Ascending aorta (tissue), 2 donors: ENCODE measurements at regions not wholly inside any gene's neighbourhood (a gene's known extent, or its start where the extent isn't known, plus 50 kb on each side); places are given as distances from the start of the nearest gene placed in this dataset.

ENCODE experiments used
- DNase-seq, 2 donors: peaks; one replicate each; pipeline ENCODE4 v3.0.0-alpha.2; 2019; ENCODE audit warnings: low spot score in 2 of 2
- H3K27ac ChIP-seq, 2 donors: fragments of 200-600 bp; sonication (generic); one replicate each; pipeline ENCODE4 v1.5.1; 2016 to 2017; ENCODE audit warnings: mild to moderate bottlenecking in 1 of 2
- H3K27me3 ChIP-seq: fragments of 200-600 bp; sonication (generic); one replicate; pipeline ENCODE4 v1.5.1; 2017
- H3K36me3 ChIP-seq, 2 donors: fragments of 200-600 bp; sonication (generic); one replicate each; pipeline ENCODE4 v1.5.1; 2016
- H3K4me1 ChIP-seq, 2 donors: fragments of 200-600 bp; sonication (generic); one replicate each; pipeline ENCODE4 v1.5.1; 2016 to 2017; ENCODE audit warnings: mild to moderate bottlenecking in 1 of 2
- H3K4me3 ChIP-seq, 2 donors: fragments of 200-600 bp; sonication (generic); one replicate each; pipeline ENCODE4 v1.5.1; 2016 to 2017; ENCODE audit warnings: mild to moderate bottlenecking in 1 of 2
- H3K9me3 ChIP-seq, 2 donors: fragments of 200-600 bp; sonication (generic); one replicate each; pipeline ENCODE4 v1.5.1; 2016
- intact Hi-C: fragments of 100-400 bp; cut with DNase I; formaldehyde crosslinking; loops from one replicate; pipeline ENCODE4 v1.15.1; 2023
- TF ChIP-seq, protein P1 (sequence below), 3 experiments: fragments of 200-600 bp in 2 of 3; fragments of 450-650 bp in 1 of 3; sonication (generic) in 2 of 3; IDR thresholded peaks; one replicate each; pipeline ENCODE4 v1.5.1; 2016 to 2019; ENCODE audit warnings: antibody characterized with exemption in 3 of 3, mild to moderate bottlenecking in 1 of 3, moderate library complexity in 1 of 3

DNA sequence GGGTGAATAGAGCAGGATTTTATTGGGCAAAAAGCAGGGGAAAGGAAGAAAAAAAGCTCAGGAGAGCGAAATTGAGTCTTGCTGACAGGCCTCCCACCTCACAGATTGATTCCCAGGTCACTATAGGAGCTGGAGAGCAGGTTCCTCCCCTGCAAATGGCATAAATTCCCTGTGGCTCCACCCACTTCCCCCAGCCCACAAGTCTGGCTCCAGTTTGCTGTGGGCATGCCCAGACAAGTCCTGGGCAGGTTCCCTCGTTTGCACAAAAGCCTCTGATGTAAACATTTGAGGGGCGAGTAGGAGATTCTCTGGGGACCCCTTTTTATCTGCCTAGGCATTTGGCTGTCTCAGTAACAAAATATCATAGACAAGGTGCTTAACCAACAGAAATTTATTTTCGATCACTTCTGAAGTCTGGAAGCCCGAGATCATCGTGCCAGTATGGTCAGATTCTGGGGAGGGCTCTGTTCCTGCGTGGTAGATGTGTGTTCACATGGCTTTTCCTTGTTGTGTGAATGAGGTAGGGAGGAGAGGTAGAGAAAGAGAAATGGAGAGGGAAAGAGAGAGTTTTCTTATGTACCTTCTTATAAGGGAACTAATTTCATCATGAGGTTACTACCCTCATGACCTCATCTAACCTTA is 614.5 kb downstream of the MAT2B start:
- no peak for DNase-seq

DNA sequence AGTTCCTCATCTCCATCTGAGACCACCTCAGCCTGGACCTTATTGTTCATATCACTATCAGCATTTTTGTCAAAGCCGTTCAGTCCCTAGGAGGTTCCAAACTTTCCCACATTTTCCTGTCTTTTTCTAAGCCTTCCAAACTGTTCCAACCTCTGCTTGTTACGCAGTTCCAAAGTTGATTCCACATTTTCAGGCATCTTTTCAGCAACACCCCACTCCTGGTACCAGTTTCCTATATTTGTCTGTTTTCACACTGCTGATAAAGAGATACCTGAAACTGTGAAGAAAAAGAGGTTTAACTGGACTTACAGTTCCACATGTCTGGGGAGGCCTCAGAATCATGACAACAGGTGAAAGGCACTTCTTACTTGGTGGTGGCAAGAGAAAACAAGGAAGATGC is 622.1 kb downstream of the MAT2B start:
- TF ChIP-seq, protein P1, sequence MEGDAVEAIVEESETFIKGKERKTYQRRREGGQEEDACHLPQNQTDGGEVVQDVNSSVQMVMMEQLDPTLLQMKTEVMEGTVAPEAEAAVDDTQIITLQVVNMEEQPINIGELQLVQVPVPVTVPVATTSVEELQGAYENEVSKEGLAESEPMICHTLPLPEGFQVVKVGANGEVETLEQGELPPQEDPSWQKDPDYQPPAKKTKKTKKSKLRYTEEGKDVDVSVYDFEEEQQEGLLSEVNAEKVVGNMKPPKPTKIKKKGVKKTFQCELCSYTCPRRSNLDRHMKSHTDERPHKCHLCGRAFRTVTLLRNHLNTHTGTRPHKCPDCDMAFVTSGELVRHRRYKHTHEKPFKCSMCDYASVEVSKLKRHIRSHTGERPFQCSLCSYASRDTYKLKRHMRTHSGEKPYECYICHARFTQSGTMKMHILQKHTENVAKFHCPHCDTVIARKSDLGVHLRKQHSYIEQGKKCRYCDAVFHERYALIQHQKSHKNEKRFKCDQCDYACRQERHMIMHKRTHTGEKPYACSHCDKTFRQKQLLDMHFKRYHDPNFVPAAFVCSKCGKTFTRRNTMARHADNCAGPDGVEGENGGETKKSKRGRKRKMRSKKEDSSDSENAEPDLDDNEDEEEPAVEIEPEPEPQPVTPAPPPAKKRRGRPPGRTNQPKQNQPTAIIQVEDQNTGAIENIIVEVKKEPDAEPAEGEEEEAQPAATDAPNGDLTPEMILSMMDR (IDR thresholded peaks at IDR 0.05) = no peak
- intact Hi-C loops = no loop called here

More for the DNA sequence above, 614.5 kb downstream of the MAT2B start:
- Histone ChIP-seq H3K4me1 (no peaks in the 10 kb centered on the region), H3K27ac (no peak overlapping the region), H3K4me3 (no peak overlapping the region), H3K36me3 (no peaks in the 10 kb centered on the region), H3K27me3 (no peaks in the 10 kb centered on the region), H3K9me3 (no peaks in the 10 kb centered on the region)
- TF ChIP-seq, protein P1 (IDR thresholded peaks at IDR 0.05) = no peak
- intact Hi-C loops = no loop called here

GRCh38 chr5:164132358-164132757 is 626.9 kb downstream of the MAT2B start:
- Histone ChIP-seq H3K36me3 (no peaks in the 10 kb centered on the region), H3K27me3 (no peaks in the 10 kb centered on the region), H3K27ac (no peak overlapping the region), H3K4me1 (no peaks in the 10 kb centered on the region), H3K4me3 (no peak overlapping the region), H3K9me3 (no peaks in the 10 kb centered on the region)
- TF ChIP-seq, protein P1 (IDR thresholded peaks at IDR 0.05) = no peak
- DNase-seq = no peak
- intact Hi-C loops = no loop called here

More for the DNA sequence above, 622.1 kb downstream of the MAT2B start:
- H3K36me3 ChIP-seq = no peaks in the 10 kb centered on the region
- H3K27ac ChIP-seq = no peak overlapping the region
- H3K4me1 ChIP-seq = no peaks in the 10 kb centered on the region
- no peak overlapping the region for H3K4me3 ChIP-seq
- no peaks in the 10 kb centered on the region for H3K9me3 ChIP-seq
- H3K27me3 ChIP-seq = no peaks in the 10 kb centered on the region
- no peak for DNase-seq

- TF ChIP-seq, protein P1 (IDR thresholded peaks at IDR 0.05) = no peak
- H3K36me3 ChIP-seq = no peaks in the 10 kb centered on the region
Observed at GRCh38 chr5:164137095-164137494, 631.7 kb downstream of the MAT2B start.

DNA sequence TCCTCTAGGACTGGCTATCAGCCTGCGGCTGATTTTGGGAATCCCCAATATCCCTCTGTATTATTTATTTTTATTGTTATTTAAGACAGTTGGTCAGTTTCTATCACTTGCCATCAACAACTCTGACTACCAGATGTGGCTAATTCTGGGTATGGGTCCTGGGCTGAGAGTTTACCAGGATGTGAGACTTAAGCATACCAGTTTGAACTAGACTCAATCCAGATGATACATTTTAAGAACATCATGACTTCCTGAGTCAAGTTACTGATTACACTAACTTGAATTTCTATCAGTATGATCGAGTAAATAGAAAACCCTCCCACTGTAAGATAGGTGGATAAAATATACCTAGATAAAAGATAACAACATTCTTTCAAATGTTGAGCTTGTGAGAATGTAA is 634.0 kb downstream of the MAT2B start:
- H3K9me3 ChIP-seq = no peaks in the 10 kb centered on the region
- H3K36me3 ChIP-seq = no peaks in the 10 kb centered on the region
- DNase-seq = no peak
- H3K27me3 ChIP-seq = no peaks in the 10 kb centered on the region
- intact Hi-C loops = no loop called here
- no peaks in the 10 kb centered on the region for H3K4me1 ChIP-seq
- no peak overlapping the region for H3K27ac ChIP-seq
- no peak overlapping the region for H3K4me3 ChIP-seq
- TF ChIP-seq, protein P1 (IDR thresholded peaks at IDR 0.05) = no peak

More at GRCh38 chr5:164137095-164137494, 631.7 kb downstream of the MAT2B start:
- intact Hi-C loops = no loop called here
- DNase-seq = no peak
- H3K27me3 ChIP-seq = no peaks in the 10 kb centered on the region
- H3K4me3 ChIP-seq = no peak overlapping the region
- H3K4me1 ChIP-seq = no peaks in the 10 kb centered on the region
- H3K9me3 ChIP-seq = no peaks in the 10 kb centered on the region
- no peak overlapping the region for H3K27ac ChIP-seq

DNA sequence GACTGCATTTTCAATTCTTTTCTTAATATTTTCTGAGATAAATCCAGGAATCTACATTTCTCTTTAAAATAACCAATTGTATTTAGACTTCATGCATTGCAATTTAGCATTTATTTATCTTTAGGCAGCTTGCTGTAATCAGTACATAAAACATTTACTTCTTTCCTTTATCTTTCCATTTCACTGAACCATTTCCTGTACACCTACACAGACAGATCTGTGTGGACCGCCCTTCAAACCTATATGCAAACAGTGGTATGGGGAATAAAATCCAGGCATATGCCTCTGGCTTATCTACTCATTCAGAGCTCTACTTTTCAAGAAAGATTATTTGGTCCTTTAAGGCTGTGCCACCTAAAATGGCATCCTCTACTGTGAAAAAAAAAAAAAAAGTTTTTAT is 640.0 kb downstream of the MAT2B start:
- TF ChIP-seq, protein P1 (IDR thresholded peaks at IDR 0.05) = no peak
- intact Hi-C loops = no loop called here
- Histone ChIP-seq H3K27me3 (no peaks in the 10 kb centered on the region), H3K9me3 (no peaks in the 10 kb centered on the region), H3K27ac (no peak overlapping the region), H3K36me3 (no peaks in the 10 kb centered on the region), H3K4me3 (no peak overlapping the region), H3K4me1 (no peaks in the 10 kb centered on the region)
- DNase-seq = no peak
